Skin of body (tissue), 1 donor: ENCODE measurements at regions not wholly inside any gene's neighbourhood (a gene's known extent, or its start where the extent isn't known, plus 50 kb on each side); places are given as distances from the start of the nearest gene placed in this dataset.
A peak's percentile ranks its signal among the peaks of the same experiment; 100 is the strongest.

Experiments
- DNase-seq: peaks from one replicate; lab custom pipeline; 2025; lab: John Stamatoyannopoulos, UW

DNA sequence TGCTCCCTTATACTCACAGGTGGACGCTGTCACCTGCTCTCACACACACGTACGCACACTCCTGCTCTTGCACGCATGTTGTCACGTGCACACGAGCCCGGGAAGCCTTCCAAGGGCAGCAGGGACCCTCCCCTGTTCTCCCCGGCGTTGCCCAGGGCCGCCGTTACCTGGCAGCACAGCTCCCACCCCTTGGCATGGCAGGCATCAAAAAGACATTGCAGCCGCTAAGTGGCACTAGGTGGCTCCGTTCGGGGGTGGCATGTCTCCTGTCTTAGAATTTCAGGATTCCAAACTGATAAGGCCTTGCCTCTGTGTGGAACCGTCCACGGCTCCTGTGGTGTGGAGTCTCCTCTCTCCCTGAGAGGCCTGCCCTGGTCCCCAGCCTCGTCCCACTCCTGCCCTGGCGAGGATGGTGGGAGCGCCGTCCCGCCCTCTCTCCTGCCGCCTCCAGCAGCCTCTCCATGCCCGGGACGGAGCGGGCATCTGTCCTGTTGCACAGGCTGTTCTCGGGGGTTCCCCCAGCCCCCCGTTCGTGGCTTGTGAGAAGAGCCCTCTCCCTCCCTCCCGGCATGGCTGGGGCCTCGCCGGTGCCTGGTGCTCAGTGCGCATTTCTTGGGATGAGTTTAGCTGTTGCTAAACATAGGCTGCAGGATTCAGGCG lies 126.7 kb upstream of the GSE1 start:
- no peak for DNase-seq

GRCh38 chr16:85488414-85488813 lies 124.7 kb upstream of the GSE1 start:
- DNase-seq, result no peak

GRCh38 chr16:85490407-85491057 lies 122.6 kb upstream of the GSE1 start:
- DNase-seq, result no peak

GRCh38 chr16:85491058-85491771 lies 121.9 kb upstream of the GSE1 start:
- DNase-seq, result no peak

GRCh38 chr16:85491798-85492294 lies 121.3 kb upstream of the GSE1 start:
- DNase-seq, result no peak

- DNase-seq, result no peak
Observed at GRCh38 chr16:85492295-85492864, 120.7 kb upstream of the GSE1 start.

DNA sequence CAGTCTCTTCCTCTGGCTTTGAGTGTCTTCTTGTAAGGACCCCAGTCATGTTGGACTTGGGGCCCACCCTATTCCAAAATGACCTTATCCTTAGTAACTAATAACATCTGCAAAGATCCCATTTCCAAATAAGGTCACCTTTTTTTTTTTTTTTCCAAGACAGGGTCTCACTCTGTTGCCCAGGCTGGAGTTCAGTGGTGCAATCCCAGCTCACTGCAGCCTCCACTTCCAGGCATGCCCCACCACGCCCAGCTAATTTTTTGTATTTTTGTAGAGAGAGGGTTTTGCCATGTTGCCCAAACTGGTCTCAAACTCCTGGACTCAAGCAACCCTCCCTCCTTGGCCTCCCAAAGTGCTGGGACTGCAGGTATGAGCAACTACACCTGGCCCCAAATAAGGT lies 118.8 kb upstream of the GSE1 start:
- DNase-seq, result no peak

DNA sequence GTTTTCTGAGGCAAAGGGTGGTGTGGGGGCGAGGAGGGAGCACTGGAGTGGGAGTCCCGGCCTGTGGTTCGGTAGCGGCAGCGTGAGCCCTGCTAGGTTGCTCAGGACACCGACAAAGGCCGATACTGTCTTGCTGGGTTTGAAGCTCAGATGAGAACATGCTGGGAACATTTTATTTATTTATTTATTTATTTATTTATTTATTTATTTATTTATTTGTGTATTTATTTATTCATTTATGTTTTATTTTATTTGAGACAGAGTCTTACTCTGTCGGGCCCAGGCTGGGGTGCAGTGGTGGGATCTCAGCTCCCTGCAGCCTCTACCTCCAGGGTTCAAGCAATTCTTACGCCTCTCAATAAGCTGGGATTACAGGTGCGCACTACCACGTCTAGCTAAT lies 117.9 kb upstream of the GSE1 start:
- DNase-seq, result no peak

- no peak for DNase-seq
Observed at GRCh38 chr16:85495823-85496538, 117.1 kb upstream of the GSE1 start.

DNA sequence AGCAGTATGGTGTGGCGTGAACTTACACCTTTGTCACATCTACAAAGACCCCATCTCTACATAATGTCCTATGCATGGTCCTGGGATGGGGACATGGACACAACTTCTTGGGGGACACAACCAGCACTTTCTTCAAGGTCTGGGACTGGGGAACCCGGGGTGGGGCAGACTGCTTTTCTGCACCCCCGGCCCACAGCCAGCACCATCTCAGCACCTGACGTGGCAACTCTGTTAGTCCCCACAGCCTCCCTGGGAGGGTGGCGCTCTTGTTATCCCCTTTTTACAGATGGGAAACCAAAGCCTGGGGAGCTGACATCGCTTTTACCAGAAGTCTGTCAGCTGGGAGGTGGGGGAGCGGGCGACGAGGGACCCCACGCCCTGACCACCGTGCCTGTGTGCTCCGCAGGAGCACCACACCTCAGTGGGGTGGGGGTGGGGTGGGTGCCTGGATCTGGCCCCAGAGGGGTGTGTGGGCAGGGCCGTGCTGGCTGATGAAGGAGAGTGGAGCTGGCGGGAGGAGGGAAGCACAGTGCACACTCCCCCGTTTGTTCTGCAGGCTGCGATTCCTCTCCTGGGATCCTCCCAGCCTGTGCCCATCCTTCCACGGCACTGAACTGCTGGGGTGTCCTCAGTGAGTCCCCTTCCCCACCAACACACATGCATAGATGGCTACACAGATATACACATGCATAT lies 115.4 kb upstream of the GSE1 start:
- no peak for DNase-seq

DNA sequence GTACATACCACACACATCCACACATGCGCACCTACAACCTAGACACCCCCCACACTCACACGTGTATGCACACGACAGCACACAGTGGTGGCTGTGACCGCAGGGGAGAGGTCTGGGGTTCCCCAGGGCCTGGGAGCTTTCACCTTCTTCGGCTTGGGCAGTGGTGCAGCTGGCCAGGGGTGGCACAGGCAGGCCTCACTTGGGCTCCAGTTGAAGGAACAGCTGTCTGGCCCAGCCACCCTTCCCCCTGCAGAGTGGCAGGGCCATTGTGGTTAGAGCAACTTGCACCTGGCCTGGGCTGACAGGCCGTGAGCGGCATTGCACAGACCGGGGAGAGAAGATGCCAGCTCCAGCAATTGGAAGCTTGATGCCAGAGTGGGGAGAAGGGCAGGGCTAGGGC lies 114.5 kb upstream of the GSE1 start:
- DNase-seq, result no peak

DNA sequence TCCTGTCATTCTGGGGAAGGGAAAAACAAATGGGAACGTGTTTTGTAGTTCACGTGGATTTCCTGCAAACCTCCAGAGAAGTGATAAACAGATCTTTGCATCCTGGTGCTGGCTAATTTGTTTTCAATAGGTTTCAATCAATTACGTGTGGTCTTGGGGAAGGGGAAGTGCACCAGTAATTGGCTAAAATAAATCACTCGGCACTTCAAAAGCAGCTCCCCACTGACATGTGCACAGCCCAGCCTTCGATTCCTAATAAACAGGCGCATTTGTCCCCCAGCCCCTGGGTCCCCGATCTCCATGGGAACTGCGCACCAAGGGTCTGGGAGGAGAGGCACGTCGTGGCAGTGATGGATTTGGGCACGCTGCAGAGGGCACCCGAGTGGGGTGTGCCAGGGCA lies 112.9 kb upstream of the GSE1 start:
- DNase-seq, result no peak

GRCh38 chr16:85501900-85502299 lies 111.2 kb upstream of the GSE1 start:
- no peak for DNase-seq

DNA sequence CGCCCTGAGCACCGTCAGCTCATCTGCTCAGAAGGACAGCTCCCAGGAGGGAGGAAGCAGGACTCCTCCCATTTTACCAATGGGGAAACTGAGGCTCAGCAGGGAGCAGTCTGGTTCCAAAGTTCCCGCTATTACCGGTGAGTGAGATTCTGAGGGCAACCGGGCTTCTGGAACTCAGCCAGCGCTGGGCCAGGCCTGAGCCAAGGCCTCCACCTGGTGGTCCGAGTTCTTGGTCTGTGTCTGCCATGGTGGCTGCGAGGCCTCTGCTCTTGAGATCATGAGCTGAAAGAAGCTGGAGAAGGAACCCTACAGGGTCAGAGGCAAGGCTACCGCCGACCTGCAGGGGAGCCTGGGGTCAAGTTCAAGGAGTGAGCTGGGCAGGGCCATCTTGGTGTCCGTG lies 110.8 kb upstream of the GSE1 start:
- no peak for DNase-seq

- DNase-seq, result no peak
Observed at GRCh38 chr16:85503679-85504231, 109.4 kb upstream of the GSE1 start.

GRCh38 chr16:85504242-85504641 lies 108.9 kb upstream of the GSE1 start:
- no peak for DNase-seq

GRCh38 chr16:85505794-85506634 lies 107.1 kb upstream of the GSE1 start:
- DNase-seq, result peak; percentile 12

- no peak for DNase-seq
Observed at GRCh38 chr16:85506635-85506911, 106.5 kb upstream of the GSE1 start.

DNA sequence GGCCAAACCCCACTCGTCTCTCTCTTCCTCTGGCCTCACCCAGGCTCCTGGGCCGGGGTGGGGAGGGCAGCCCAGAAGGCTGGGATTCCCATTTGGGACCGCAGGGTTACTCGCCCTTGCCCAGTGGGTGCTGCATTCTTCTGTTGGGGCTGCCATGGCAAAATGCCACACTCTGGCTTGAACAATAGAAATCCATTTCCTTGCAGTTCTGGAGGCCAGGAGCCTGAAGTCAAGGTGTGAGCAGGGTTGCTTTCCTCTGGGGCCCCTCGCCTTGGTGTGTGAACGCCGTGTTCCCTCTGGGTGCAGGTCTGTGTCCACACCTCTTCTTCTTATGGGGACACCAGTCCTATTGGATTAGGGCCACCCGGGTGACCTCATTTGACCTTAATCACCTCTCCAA lies 105.8 kb upstream of the GSE1 start:
- DNase-seq, result no peak

DNA sequence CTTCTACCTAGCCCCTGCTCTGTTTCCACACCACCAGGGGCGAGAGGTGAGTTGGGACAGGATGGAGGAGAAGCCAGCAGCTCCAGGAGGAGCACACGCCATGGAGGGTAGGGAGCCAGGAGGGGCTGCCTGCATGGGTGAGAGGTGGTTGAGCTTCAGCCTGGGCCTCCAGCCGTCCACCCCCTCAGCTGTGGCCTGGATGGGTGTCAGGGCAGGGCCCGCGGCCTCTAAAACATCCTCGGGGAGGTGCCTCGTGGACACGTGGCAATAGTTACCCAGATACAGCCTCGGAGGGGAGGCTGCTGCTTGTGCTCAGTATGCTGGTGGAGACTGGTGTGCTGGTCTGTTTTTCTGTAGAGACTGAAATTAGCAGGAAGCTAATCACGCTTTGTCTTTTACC lies 104.7 kb upstream of the GSE1 start:
- no peak for DNase-seq
